Coronary artery (tissue), 2 donors: ENCODE measurements at regions not wholly inside any gene's neighbourhood (a gene's known extent, or its start where the extent isn't known, plus 50 kb on each side); places are given as distances from the start of the nearest gene placed in this dataset.

Source experiments
- DNase-seq: peaks from one replicate; pipeline ENCODE4 v3.0.0-alpha.2; 2017; ENCODE audit warnings: low spot score
- H3K27ac ChIP-seq, 2 donors: fragments of 200-600 bp; sonication (generic); one replicate each; pipeline ENCODE4 v1.5.1; 2016 to 2019
- H3K4me3 ChIP-seq: fragments of 200-600 bp; sonication (generic); 2 replicates; pipeline ENCODE4 v1.5.1; 2016; ENCODE audit warnings: mild to moderate bottlenecking, moderate library complexity
- CTCF ChIP-seq: fragments of 200-600 bp; sonication (generic); IDR thresholded peaks from one replicate; pipeline ENCODE4 v1.5.1; 2019; ENCODE audit warnings: antibody characterized with exemption

DNA sequence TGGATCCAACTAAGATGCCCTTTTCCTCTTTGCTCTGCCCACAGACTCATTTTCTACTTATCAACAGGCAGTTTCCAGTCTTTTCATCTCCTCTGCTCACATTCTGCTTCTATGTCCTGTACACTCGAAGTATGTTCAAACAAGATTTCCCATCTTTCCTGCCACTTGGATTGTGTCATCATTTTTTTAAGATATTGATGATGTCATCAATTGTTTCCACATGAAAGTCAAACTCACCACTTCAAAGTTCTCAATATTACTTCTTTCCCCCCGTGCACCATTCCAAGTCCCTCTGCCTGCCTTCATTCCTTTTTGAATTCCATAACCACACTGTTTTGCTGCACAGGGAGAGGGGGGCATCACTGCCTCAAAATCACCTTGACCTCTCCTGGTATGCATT, 175.0 kb upstream of the RFX3 start:
- Histone ChIP-seq H3K4me3 (no peak overlapping the region), H3K27ac (no peak overlapping the region)
- DNase-seq: no peak
- no peak for TF ChIP-seq CTCF

DNA sequence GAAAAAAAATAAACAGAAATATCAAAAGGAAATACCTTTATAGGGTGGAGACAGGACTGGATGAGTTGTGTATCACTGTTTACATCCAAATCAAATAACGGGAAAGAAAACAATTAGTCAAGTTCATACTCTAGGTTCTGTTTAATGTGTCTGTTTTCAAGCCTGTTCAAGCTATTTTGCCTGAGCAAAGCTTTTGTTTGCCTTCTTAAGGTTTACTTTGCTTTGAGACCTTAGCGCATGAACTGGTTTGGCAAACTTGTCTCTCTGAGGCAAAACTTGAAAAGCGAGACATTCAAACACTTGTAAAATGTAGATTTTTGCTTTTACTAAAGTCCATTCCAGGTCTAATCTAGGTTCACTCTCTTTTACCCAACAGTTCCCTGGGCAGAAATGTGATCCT, 174.1 kb upstream of the RFX3 start:
- no peak for DNase-seq
- Histone ChIP-seq H3K4me3 (no peak overlapping the region), H3K27ac (no peak overlapping the region)
- TF ChIP-seq CTCF: no peak

DNA sequence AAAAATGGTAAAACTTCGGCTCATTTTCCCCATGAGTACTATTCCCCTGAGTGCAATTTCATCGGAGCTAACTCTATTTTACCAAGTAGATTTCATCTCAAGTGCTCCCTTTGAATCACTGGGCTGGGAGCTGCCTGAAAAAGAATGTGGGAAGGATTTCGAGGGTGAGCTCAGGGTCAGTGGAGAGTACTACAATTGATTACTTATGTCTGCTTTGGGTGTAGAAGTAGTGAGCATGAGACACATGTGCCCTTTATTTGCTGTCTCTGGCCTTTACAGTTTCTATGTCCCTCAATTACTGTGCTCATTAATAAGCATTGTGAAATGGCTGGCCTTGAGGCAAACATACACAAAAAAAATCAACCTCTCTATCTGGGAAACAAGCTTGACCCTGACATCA, 172.7 kb upstream of the RFX3 start:
- no peak for TF ChIP-seq CTCF
- Histone ChIP-seq H3K27ac (no peak overlapping the region), H3K4me3 (no peak overlapping the region)
- DNase-seq: no peak

- Histone ChIP-seq H3K27ac (no peak overlapping the region), H3K4me3 (no peak overlapping the region)
- DNase-seq: no peak
- no peak for TF ChIP-seq CTCF
These were observed 172.3 kb upstream of the RFX3 start for GRCh38 chr9:3698076-3698475.

GRCh38 chr9:3696368-3696767, 170.6 kb upstream of the RFX3 start:
- no peak overlapping the region for H3K4me3 ChIP-seq
- no peak overlapping the region for H3K27ac ChIP-seq
- DNase-seq: no peak
- TF ChIP-seq CTCF: no peak

DNA sequence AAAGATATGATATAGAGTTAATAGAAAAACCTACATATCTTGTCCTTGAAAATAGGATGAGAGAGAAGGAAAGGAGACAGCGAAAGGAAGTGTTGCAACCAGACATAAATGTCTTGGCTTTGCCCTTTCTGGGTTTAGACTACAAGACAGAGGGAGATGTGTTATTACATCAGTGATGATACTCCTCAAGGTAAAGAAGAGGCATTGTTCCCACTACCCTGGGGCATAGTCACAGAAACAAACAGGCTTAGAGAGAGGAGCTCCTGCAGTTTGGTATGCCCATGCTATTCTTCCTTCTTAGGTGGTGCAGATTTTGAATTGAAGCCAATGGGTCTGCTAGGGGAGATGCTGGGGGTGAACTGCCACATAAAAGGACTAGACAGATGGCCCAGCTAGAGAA, 166.8 kb upstream of the RFX3 start:
- no peak for DNase-seq
- Histone ChIP-seq H3K4me3 (no peak overlapping the region), H3K27ac (no peak overlapping the region)
- no peak for TF ChIP-seq CTCF

DNA sequence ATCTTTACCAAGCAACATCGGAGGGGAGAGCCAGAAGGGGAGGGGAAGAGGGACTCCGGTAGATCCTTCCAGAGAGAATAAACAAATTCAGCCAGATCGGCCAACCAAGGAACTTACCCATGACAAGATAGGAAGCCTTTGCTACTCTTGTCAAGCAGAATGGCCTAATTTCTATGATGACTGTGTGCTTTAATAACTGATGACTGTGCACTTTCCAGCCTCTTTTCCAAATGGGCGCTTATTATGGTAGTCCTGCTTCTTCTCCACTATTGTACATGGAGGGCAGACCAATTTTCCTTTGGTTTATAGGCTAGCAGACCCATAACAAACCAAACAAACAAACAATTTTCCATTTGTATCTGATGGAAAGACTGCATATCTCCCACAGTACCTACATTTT, 163.8 kb upstream of the RFX3 start:
- no peak overlapping the region for H3K4me3 ChIP-seq
- DNase-seq: no peak
- no peak for TF ChIP-seq CTCF
- H3K27ac ChIP-seq: no peak overlapping the region
